Type B pancreatic cell (in vitro differentiated cells): ENCODE measurements at regions not wholly inside any gene's neighbourhood (a gene's known extent, or its start where the extent isn't known, plus 50 kb on each side); places are given as distances from the start of the nearest gene placed in this dataset.
"Not testable (repeated sequence)": the region's sequence is repeated elsewhere in the genome, so short reads cannot be mapped to it uniquely, and the experiment has no call there.

Experiments
- DNase-seq: peaks from one replicate; pipeline ENCODE4 v3.0.0; 2021; ENCODE audit warnings: mixed read lengths; ENCODE audit not compliant: unreplicated experiment; ENCODE audit errors: extremely low spot score
- H3K27ac Mint-ChIP-seq: 2 replicates; pipeline ENCODE4 v1.8.0; 2021; ENCODE audit warnings: mild to moderate bottlenecking, mixed read lengths
- H3K27me3 Mint-ChIP-seq: 2 replicates; pipeline ENCODE4 v1.8.0; 2021; ENCODE audit warnings: mixed read lengths
- H3K36me3 Mint-ChIP-seq: 2 replicates; pipeline ENCODE4 v1.8.0; 2021; ENCODE audit warnings: mixed read lengths
- H3K4me1 Mint-ChIP-seq: one replicate; pipeline ENCODE4 v1.8.0; 2021; ENCODE audit warnings: mixed read lengths; ENCODE audit not compliant: unreplicated experiment
- H3K4me3 Mint-ChIP-seq: 2 replicates; pipeline ENCODE4 v1.8.0; 2021; ENCODE audit warnings: mild to moderate bottlenecking, mixed read lengths
- H3K9me3 Mint-ChIP-seq: 2 replicates; pipeline ENCODE4 v1.8.0; 2021; ENCODE audit warnings: mixed read lengths
- CTCF ChIP-seq: fragments of 200-600 bp; sonication (generic); conservative IDR thresholded peaks from 2 replicates; pipeline ENCODE4 v1.5.0; 2021; ENCODE audit warnings: antibody characterized with exemption, mild to moderate bottlenecking

- DNase-seq = no peak
- TF ChIP-seq CTCF = no peak
- H3K36me3 Mint-ChIP-seq = no peaks in the 10 kb centered on the region
- H3K4me1 Mint-ChIP-seq = no peaks in the 10 kb centered on the region
- H3K9me3 Mint-ChIP-seq = no peaks in the 10 kb centered on the region
- peaks cover 3% of the 10 kb centered on the region for H3K27me3 Mint-ChIP-seq
- H3K27ac Mint-ChIP-seq = no peak overlapping the region
- no peak overlapping the region for H3K4me3 Mint-ChIP-seq
These were observed 573.0 kb downstream of the ADGRL2 start for GRCh38 chr1:82373710-82374109.

- Mint-ChIP-seq H3K27me3 (peaks cover 3% of the 10 kb centered on the region), H3K4me3 (no peak overlapping the region), H3K36me3 (no peaks in the 10 kb centered on the region), H3K27ac (peak overlapping the region; percentile 20), H3K4me1 (no peaks in the 10 kb centered on the region), H3K9me3 (no peaks in the 10 kb centered on the region)
- no peak for TF ChIP-seq CTCF
- no peak for DNase-seq
These were observed 571.2 kb downstream of the ADGRL2 start for GRCh38 chr1:82371844-82372498.

GRCh38 chr1:82367456-82367855 lies 566.7 kb downstream of the ADGRL2 start:
- no peak overlapping the region for H3K27ac Mint-ChIP-seq
- H3K9me3 Mint-ChIP-seq = peaks cover 4% of the 10 kb centered on the region
- TF ChIP-seq CTCF = no peak
- H3K36me3 Mint-ChIP-seq = no peaks in the 10 kb centered on the region
- peaks cover 3% of the 10 kb centered on the region for H3K27me3 Mint-ChIP-seq
- DNase-seq = no peak
- H3K4me1 Mint-ChIP-seq = no peaks in the 10 kb centered on the region
- H3K4me3 Mint-ChIP-seq = no peak overlapping the region

GRCh38 chr1:82366689-82367088 lies 566.0 kb downstream of the ADGRL2 start:
- no peak for DNase-seq
- Mint-ChIP-seq H3K27me3 (no peaks in the 10 kb centered on the region), H3K27ac (no peak overlapping the region), H3K9me3 (peaks cover 4% of the 10 kb centered on the region), H3K4me1 (no peaks in the 10 kb centered on the region), H3K4me3 (no peak overlapping the region), H3K36me3 (no peaks in the 10 kb centered on the region)
- no peak for TF ChIP-seq CTCF

GRCh38 chr1:82359541-82359940 lies 558.8 kb downstream of the ADGRL2 start:
- not testable (repeated sequence) for DNase-seq, H3K9me3 Mint-ChIP-seq, H3K27me3 Mint-ChIP-seq, H3K36me3 Mint-ChIP-seq, H3K4me1 Mint-ChIP-seq, H3K27ac Mint-ChIP-seq, H3K4me3 Mint-ChIP-seq

- DNase-seq, H3K9me3 Mint-ChIP-seq, H3K4me3 Mint-ChIP-seq, H3K27ac Mint-ChIP-seq, H3K36me3 Mint-ChIP-seq, H3K27me3 Mint-ChIP-seq, H3K4me1 Mint-ChIP-seq: not testable (repeated sequence)
These were observed 558.0 kb downstream of the ADGRL2 start for GRCh38 chr1:82358706-82359105.

GRCh38 chr1:82354546-82354945 lies 553.8 kb downstream of the ADGRL2 start:
- not testable (repeated sequence) for H3K36me3 Mint-ChIP-seq, H3K4me3 Mint-ChIP-seq, H3K27me3 Mint-ChIP-seq, H3K4me1 Mint-ChIP-seq, DNase-seq, H3K27ac Mint-ChIP-seq, H3K9me3 Mint-ChIP-seq
